AG09319 (cell line): ENCODE measurements at regions not wholly inside any gene's neighbourhood (a gene's known extent, or its start where the extent isn't known, plus 50 kb on each side); places are given as distances from the start of the nearest gene placed in this dataset.
"Not testable (repeated sequence)": the region's sequence is repeated elsewhere in the genome, so short reads cannot be mapped to it uniquely, and the experiment has no call there.

Source experiments
- DNase-seq: peaks from one replicate; pipeline ENCODE4 v3.0.0-alpha.2; 2010; ENCODE audit warnings: low read depth; ENCODE audit errors: extremely low read depth
- TF ChIP-seq, protein P1 (sequence below): IDR thresholded peaks from 2 replicates; pipeline ENCODE4 v1.5.1; 2011; ENCODE audit warnings: low read depth, mild to moderate bottlenecking, inconsistent platforms, low read length, moderate library complexity

DNA sequence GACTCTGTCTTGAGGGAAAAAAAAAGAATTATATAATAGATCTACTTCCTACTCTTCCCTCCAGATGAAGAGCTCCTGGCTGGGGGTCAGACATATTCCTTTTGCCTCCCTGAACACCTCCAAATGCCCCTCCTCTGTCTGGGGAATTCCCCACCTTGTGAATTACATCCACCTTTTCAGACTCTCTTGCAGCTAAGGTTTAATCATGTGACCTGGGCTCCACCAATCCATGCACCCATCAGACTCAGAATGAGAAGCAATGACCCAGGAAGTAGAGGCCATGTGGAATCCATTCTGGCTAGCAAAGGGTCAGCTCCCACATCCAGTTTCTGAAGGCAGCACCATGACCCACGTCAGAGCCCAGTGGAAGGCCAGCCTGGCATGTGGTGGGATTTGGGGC, 93.6 kb upstream of the CUX1 start:
- DNase-seq: no peak
- TF ChIP-seq, protein P1, sequence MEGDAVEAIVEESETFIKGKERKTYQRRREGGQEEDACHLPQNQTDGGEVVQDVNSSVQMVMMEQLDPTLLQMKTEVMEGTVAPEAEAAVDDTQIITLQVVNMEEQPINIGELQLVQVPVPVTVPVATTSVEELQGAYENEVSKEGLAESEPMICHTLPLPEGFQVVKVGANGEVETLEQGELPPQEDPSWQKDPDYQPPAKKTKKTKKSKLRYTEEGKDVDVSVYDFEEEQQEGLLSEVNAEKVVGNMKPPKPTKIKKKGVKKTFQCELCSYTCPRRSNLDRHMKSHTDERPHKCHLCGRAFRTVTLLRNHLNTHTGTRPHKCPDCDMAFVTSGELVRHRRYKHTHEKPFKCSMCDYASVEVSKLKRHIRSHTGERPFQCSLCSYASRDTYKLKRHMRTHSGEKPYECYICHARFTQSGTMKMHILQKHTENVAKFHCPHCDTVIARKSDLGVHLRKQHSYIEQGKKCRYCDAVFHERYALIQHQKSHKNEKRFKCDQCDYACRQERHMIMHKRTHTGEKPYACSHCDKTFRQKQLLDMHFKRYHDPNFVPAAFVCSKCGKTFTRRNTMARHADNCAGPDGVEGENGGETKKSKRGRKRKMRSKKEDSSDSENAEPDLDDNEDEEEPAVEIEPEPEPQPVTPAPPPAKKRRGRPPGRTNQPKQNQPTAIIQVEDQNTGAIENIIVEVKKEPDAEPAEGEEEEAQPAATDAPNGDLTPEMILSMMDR: no peak

DNA sequence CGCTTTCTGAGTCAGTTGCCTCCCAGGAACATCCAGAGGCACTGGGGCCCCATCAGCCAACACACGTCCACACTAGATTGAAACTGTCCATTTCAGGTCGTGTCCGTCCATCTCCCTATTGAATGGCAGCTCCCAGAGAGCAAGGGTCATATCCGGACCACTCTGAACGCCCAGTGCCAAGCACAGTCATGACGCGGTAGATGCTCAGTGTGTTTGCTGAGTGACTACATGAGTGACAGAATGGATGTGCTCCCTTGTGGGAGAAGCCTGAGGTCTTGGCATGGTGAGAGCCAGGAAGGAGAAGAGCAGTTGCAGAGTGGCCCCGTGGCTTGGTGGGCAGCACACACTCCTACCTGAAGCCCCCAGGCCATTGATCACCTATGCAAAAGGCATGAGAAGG, 92.5 kb upstream of the CUX1 start:
- TF ChIP-seq, protein P1: no peak
- no peak for DNase-seq

- DNase-seq: no peak
- TF ChIP-seq, protein P1: no peak
Measured at GRCh38 chr7:101725921-101726320, 91.5 kb upstream of the CUX1 start.

GRCh38 chr7:101727184-101727583, 90.2 kb upstream of the CUX1 start:
- no peak for DNase-seq
- TF ChIP-seq, protein P1: no peak

DNA sequence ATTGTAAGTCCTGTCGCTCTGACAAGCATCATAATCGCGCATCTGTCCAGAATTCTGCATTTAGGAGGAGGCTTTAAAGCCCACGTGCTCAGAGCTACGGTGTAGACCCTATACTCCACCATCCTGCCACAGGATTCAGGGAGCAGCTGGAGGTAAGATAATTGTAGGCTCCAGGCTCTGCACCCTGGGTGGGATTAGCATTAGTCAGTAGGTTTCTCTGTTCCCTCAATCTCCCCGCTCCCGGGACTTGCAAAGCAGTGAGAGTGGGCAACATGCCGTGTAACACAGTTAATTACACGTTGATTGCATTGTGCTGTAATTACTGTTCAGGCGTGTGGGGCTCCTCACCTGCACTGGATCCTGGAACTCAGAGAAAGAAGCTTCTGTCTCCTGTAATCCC, 89.3 kb upstream of the CUX1 start:
- no peak for DNase-seq
- TF ChIP-seq, protein P1: no peak

DNA sequence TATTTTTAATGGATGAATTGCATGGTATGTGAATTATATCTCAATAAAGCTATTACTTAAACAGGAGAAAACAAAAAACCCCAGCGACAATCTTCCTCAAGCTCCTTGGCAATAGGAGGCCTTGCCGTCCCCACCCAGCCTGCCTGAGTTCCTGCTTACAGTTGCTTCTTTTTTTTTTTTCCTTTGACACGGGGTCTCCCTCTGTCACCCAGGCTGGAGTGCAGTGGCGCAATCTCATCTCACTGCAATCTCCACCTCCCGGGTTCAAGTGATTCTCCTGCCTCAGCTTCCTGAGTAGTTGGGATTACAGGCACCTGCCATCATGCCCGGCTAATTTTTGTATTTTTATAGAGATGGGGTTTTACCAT, 88.6 kb upstream of the CUX1 start:
- DNase-seq: not testable (repeated sequence)

GRCh38 chr7:101729241-101729883, 88.1 kb upstream of the CUX1 start:
- no peak for DNase-seq
- TF ChIP-seq, protein P1: no peak

GRCh38 chr7:101731502-101732084, 85.8 kb upstream of the CUX1 start:
- no peak for DNase-seq
- TF ChIP-seq, protein P1: no peak
